ENCODE measurements at regions not wholly inside any gene's neighbourhood (a gene's known extent, or its start where the extent isn't known, plus 50 kb on each side); places are given as distances from the start of the nearest gene placed in this dataset.

GRCh38 chr11:42145311-42145710, 685.9 kb upstream of the LRRC4C start:
- TF ChIP-seq CTCF (conservative IDR thresholded peaks at IDR 0.05): no peak
- Mint-ChIP-seq H3K36me3 (ENCODE audit: low read depth) (peaks cover 5% of the 10 kb centered on the region), H3K4me3 (no peak overlapping the region), H3K4me1 (no peaks in the 10 kb centered on the region), H3K9me3 (peaks cover 50% of the 10 kb centered on the region), H3K27ac (no peak overlapping the region), H3K27me3 (ENCODE audit: insufficient read depth) (no peaks in the 10 kb centered on the region)
- no peaks in the 10 kb centered on the region for H3K36me3 ChIP-seq (ENCODE audit: control insufficient read depth, insufficient read depth, low read length)
- peaks cover 35% of the 10 kb centered on the region for H3K9me3 ChIP-seq (ENCODE audit: control insufficient read depth, low read length)
- no peak overlapping the region for H3K27ac ChIP-seq (ENCODE audit: low read depth, low read length)
- DNase-seq: no peak
- no peak overlapping the region for H3K9ac ChIP-seq (ENCODE audit: extremely low read depth, low read length, poor library complexity, severe bottlenecking)
- H3K4me1 ChIP-seq (ENCODE audit: control insufficient read depth, insufficient read depth, low read length): no peaks in the 10 kb centered on the region
- no peak overlapping the region for H3K4me3 ChIP-seq (ENCODE audit: low read length)
- H3K27me3 ChIP-seq (ENCODE audit: control insufficient read depth, insufficient read depth, low read length, poor library complexity, severe bottlenecking): no peaks in the 10 kb centered on the region

GRCh38 chr11:42161886-42162285, 702.4 kb upstream of the LRRC4C start:
- no peaks in the 10 kb centered on the region for H3K4me1 ChIP-seq (ENCODE audit: control insufficient read depth, insufficient read depth, low read length)
- H3K4me3 ChIP-seq (ENCODE audit: low read length): no peak overlapping the region
- no peak for TF ChIP-seq CTCF (conservative IDR thresholded peaks at IDR 0.05)
- no peaks in the 10 kb centered on the region for H3K36me3 ChIP-seq (ENCODE audit: control insufficient read depth, insufficient read depth, low read length)
- no peak for DNase-seq
- H3K27me3 ChIP-seq (ENCODE audit: control insufficient read depth, insufficient read depth, low read length, poor library complexity, severe bottlenecking): no peaks in the 10 kb centered on the region
- Mint-ChIP-seq H3K4me1 (no peaks in the 10 kb centered on the region), H3K36me3 (ENCODE audit: low read depth) (no peaks in the 10 kb centered on the region), H3K9me3 (peaks cover 11% of the 10 kb centered on the region), H3K27ac (no peak overlapping the region), H3K4me3 (no peak overlapping the region), H3K27me3 (ENCODE audit: insufficient read depth) (no peaks in the 10 kb centered on the region)
- 87 to 100% methylated on average over 1 of the region's 1 CpG for WGBS, 2 experiments (ENCODE audit: insufficient coverage in 1 of 2, insufficient read length in 1 of 2)
- peaks cover 12% of the 10 kb centered on the region for H3K9me3 ChIP-seq (ENCODE audit: control insufficient read depth, low read length)
- no peak overlapping the region for H3K27ac ChIP-seq (ENCODE audit: low read depth, low read length)
- no peak overlapping the region for H3K9ac ChIP-seq (ENCODE audit: extremely low read depth, low read length, poor library complexity, severe bottlenecking)

GRCh38 chr11:42169191-42169590, 709.7 kb upstream of the LRRC4C start:
- Histone ChIP-seq H3K4me3 (ENCODE audit: low read length) (no peak overlapping the region), H3K27me3 (ENCODE audit: control insufficient read depth, insufficient read depth, low read length, poor library complexity, severe bottlenecking) (no peaks in the 10 kb centered on the region), H3K9me3 (ENCODE audit: control insufficient read depth, low read length) (no peaks in the 10 kb centered on the region), H3K9ac (ENCODE audit: extremely low read depth, low read length, poor library complexity, severe bottlenecking) (no peak overlapping the region), H3K4me1 (ENCODE audit: control insufficient read depth, insufficient read depth, low read length) (no peaks in the 10 kb centered on the region), H3K27ac (ENCODE audit: low read depth, low read length) (no peak overlapping the region), H3K36me3 (ENCODE audit: control insufficient read depth, insufficient read depth, low read length) (no peaks in the 10 kb centered on the region)
- 100% methylated on average over 1 to 2 of the region's 2 CpGs for WGBS, 2 experiments (ENCODE audit: insufficient coverage in 1 of 2, insufficient read length in 1 of 2)
- Mint-ChIP-seq H3K36me3 (ENCODE audit: low read depth) (no peaks in the 10 kb centered on the region), H3K4me1 (peaks cover 1% of the 10 kb centered on the region), H3K9me3 (no peaks in the 10 kb centered on the region), H3K27ac (no peak overlapping the region), H3K4me3 (no peak overlapping the region), H3K27me3 (ENCODE audit: insufficient read depth) (no peaks in the 10 kb centered on the region)
- no peak for DNase-seq
- TF ChIP-seq CTCF (conservative IDR thresholded peaks at IDR 0.05): no peak
